ENCODE measurements at regions not wholly inside any gene's neighbourhood (a gene's known extent, or its start where the extent isn't known, plus 50 kb on each side); places are given as distances from the start of the nearest gene placed in this dataset.

- in situ Hi-C loops (cut with MboI; ENCODE audit: low pct_unique_long_range_greater_than_20kb, low sequenced_read_pairs): no loop called here
- DNase-seq: no peak
These were observed 201.6 kb upstream of the TMC3 start for GRCh38 chr15:81575436-81576123.

GRCh38 chr15:81573098-81573746, 199.2 kb upstream of the TMC3 start:
- in situ Hi-C loops (cut with MboI; ENCODE audit: low pct_unique_long_range_greater_than_20kb, low sequenced_read_pairs): no loop called here
- DNase-seq: no peak

GRCh38 chr15:81572190-81572589, 198.2 kb upstream of the TMC3 start:
- DNase-seq: no peak
- in situ Hi-C loops (cut with MboI; ENCODE audit: low pct_unique_long_range_greater_than_20kb, low sequenced_read_pairs): no loop called here

DNA sequence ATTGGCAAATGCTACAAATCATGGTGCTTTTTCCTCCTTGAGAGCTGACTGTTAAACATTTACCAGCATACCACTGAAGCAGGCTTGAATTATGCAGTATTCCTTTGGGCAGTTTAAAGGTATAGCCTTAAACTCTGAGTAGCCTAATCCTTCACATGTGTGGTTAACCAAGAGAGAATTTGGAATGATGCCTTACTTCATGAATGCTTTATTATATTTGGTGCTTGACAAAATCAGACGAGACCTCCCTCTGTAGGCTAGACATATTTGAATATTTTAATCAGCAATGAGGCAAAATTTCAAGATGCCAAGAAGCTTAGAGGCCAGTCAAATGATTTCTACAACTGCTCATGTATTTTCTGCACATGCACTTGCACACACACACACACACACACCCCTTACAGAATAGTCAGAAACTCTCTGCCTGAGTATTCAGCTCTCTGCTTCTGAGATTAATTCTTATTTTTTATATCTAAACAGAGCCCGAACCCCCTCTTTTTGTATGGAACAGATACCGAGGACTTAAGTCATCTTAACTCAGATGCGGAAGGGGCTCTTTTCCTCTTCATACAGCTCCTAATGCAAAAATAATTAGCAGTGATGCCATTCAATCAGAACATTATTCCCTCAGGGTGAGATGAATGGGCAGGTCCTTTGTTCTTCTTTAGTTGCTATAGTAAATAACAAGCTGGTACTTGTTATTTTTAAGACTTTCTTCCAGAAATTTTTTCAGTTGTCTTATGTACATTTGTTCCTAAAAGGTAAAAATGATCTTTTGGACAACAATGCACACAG, 195.5 kb upstream of the TMC3 start:
- no peak for DNase-seq
- in situ Hi-C loops (cut with MboI; ENCODE audit: low pct_unique_long_range_greater_than_20kb, low sequenced_read_pairs): no loop called here

GRCh38 chr15:81567924-81568323, 193.9 kb upstream of the TMC3 start:
- DNase-seq: no peak
- in situ Hi-C loops (cut with MboI; ENCODE audit: low pct_unique_long_range_greater_than_20kb, low sequenced_read_pairs): no loop called here

- in situ Hi-C loops (cut with MboI; ENCODE audit: low pct_unique_long_range_greater_than_20kb, low sequenced_read_pairs): no loop called here
- no peak for DNase-seq
These were observed 189.0 kb upstream of the TMC3 start for GRCh38 chr15:81562986-81563385.

GRCh38 chr15:81560405-81560804, 186.4 kb upstream of the TMC3 start:
- no peak for DNase-seq
- in situ Hi-C loops (cut with MboI; ENCODE audit: low pct_unique_long_range_greater_than_20kb, low sequenced_read_pairs): no loop called here

GRCh38 chr15:81558056-81558455, 184.0 kb upstream of the TMC3 start:
- in situ Hi-C loops (cut with MboI; ENCODE audit: low pct_unique_long_range_greater_than_20kb, low sequenced_read_pairs): no loop called here
- DNase-seq: no peak

DNA sequence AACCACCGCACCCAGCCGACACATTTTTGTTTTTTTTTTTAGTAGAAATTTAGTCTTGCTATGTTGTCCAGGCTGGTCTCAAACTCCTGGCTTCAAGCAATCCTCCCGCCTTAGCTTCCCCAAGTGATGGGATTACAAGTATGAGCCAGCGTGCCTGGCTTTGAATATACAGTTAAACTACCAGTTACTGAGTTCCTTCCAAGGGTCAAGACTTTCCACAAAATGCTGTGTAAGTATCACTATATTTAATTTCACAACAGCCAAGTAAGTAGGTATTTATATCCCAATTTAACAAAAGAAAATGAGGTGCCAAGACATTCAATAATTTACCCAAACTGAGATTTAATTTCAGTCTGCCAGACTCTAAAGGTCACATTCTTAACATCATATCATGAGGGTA, 181.3 kb upstream of the TMC3 start:
- no peak for DNase-seq
- in situ Hi-C loops (cut with MboI; ENCODE audit: low pct_unique_long_range_greater_than_20kb, low sequenced_read_pairs): no loop called here

DNA sequence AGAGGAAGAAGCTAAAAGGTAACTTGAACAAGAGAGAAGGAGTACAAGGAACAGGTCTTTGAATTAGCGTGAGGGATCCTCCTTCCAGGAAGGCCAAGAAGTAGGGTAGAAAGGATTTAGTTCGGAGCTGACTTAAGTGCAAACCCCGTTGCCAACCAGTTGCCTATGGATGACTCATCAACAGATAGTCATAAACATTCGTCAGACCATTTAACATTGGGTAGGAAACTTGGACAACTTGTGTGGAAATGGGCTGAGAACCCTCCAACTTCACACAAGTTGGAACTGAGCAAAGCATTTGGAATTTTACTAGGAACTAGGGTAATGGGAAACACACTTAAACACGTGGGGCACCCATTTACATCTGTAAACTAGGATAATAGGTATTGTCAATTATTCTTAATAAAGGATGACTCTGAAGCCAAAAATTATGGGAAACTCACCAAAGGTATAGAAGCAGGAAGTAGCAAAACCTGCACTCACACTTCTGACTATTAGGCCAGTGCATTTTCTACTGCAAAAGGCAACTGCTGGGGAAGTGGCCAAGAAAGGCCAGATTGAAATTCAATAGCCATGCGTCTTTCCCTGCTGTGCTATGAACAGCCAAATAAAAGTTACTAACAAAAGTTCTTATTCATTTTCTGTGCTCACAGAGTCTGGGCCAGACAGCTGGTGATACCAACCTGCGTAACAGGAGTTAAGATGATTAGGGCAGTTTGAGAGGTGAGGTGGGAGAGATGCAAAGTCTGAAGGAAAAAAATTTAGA, 174.5 kb upstream of the TMC3 start:
- no peak for DNase-seq

GRCh38 chr15:81547521-81548132, 173.6 kb upstream of the TMC3 start:
- no peak for DNase-seq
- in situ Hi-C loops (cut with MboI; ENCODE audit: low pct_unique_long_range_greater_than_20kb, low sequenced_read_pairs): no loop called here

More for the DNA sequence above, 174.5 kb upstream of the TMC3 start:
- in situ Hi-C loops (cut with MboI; ENCODE audit: low pct_unique_long_range_greater_than_20kb, low sequenced_read_pairs): no loop called here

GRCh38 chr15:81544385-81544784, 170.4 kb upstream of the TMC3 start:
- no peak for DNase-seq
- in situ Hi-C loops (cut with MboI; ENCODE audit: low pct_unique_long_range_greater_than_20kb, low sequenced_read_pairs): no loop called here

GRCh38 chr15:81540909-81541308, 166.9 kb upstream of the TMC3 start:
- DNase-seq: no peak
- in situ Hi-C loops (cut with MboI; ENCODE audit: low pct_unique_long_range_greater_than_20kb, low sequenced_read_pairs): no loop called here

GRCh38 chr15:81536356-81536755, 162.3 kb upstream of the TMC3 start:
- in situ Hi-C loops (cut with MboI; ENCODE audit: low pct_unique_long_range_greater_than_20kb, low sequenced_read_pairs): no loop called here
- DNase-seq: no peak

GRCh38 chr15:81534124-81534523, 160.1 kb upstream of the TMC3 start:
- no peak for DNase-seq
- in situ Hi-C loops (cut with MboI; ENCODE audit: low pct_unique_long_range_greater_than_20kb, low sequenced_read_pairs): no loop called here

DNA sequence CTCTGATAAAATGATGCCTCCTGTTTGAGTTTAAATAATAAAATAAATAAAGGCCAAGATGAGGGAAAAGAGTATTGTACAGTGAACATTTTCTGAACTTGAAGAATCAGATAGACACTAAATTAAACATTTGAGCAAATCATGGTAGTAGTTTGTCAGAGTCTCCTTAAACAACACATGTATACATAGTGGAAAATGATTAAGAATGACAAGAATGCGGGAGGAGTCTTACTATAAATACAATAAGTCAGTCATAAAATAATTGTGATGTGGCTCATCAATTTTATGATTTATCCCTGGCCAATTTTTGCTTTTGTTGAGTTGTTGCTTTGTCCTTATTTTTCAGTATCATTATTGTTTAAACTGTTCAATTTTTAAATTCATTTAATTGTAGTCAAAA, 158.0 kb upstream of the TMC3 start:
- in situ Hi-C loops (cut with MboI; ENCODE audit: low pct_unique_long_range_greater_than_20kb, low sequenced_read_pairs): no loop called here
- no peak for DNase-seq

DNA sequence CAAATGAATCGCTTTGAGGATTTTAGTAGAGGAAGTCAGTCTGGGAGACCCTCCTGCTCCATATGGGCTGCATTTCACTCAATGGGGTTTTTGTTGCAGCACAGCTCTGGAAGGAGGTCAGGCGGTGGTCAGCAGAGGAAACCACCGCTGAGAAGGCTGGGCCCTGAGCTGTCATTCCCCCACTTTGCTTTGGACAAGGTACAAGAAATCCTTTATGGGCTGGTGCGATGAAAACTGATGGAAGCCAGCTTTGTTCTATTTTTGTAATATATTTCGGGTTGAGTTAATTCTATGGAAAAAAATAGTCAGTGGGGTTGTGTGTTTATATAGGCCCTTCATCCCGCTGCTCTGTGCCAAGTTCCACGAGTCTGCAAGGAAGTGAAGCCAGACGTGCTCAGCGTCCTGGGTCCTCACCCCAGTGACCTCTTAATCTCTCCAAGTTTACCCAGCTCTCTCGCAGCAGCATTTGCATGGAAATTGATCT, 157.1 kb upstream of the TMC3 start:
- DNase-seq: no peak
- in situ Hi-C loops (cut with MboI; ENCODE audit: low pct_unique_long_range_greater_than_20kb, low sequenced_read_pairs): no loop called here

DNA sequence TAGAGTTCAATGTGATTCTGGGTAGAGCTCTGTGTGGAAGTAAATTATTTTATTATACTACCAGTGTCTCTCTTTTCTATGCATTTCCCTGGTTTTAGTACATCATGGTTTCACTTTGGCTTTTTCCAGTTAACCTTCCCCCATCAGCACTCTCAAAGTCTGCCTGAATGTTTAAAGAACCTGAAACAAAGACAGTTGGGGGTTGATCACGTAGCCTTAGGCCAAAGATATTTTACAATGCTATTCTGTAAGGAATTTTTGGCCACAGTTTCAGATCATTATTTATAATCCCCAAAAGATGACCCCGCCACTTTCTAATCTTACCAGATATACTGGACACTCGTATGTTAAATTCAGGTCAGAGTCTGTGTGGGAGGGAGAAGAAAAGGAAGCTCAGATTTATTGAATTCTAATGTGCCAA, 156.3 kb upstream of the TMC3 start:
- in situ Hi-C loops (cut with MboI; ENCODE audit: low pct_unique_long_range_greater_than_20kb, low sequenced_read_pairs): no loop called here

GRCh38 chr15:81529481-81529880, 155.5 kb upstream of the TMC3 start:
- in situ Hi-C loops (cut with MboI; ENCODE audit: low pct_unique_long_range_greater_than_20kb, low sequenced_read_pairs): no loop called here

More for the DNA sequence above, 156.3 kb upstream of the TMC3 start:
- no peak for DNase-seq

More at GRCh38 chr15:81529481-81529880, 155.5 kb upstream of the TMC3 start:
- DNase-seq: no peak

Data from KBM-7 (cell line).